ENCODE measurements at regions not wholly inside any gene's neighbourhood (a gene's known extent, or its start where the extent isn't known, plus 50 kb on each side); places are given as distances from the start of the nearest gene placed in this dataset.

GRCh38 chr12:115519359-115519758 lies 758.1 kb downstream of the MED13L start:
- no peaks in the 10 kb centered on the region for H3K9me2 ChIP-seq

More at GRCh38 chr12:115519359-115519758, 758.1 kb downstream of the MED13L start:
- no peaks in the 10 kb centered on the region for H3K36me3 ChIP-seq (replicated peaks in 1 of 2; ENCODE audit: control insufficient read depth in 1 of 2, insufficient read depth in 2 of 2, low read length in 1 of 2)
- TF ChIP-seq ZBTB33 (IDR thresholded peaks at IDR 0.05; ENCODE audit: borderline replicate concordance, low read depth) = no peak
- TF ChIP-seq, protein P1, sequence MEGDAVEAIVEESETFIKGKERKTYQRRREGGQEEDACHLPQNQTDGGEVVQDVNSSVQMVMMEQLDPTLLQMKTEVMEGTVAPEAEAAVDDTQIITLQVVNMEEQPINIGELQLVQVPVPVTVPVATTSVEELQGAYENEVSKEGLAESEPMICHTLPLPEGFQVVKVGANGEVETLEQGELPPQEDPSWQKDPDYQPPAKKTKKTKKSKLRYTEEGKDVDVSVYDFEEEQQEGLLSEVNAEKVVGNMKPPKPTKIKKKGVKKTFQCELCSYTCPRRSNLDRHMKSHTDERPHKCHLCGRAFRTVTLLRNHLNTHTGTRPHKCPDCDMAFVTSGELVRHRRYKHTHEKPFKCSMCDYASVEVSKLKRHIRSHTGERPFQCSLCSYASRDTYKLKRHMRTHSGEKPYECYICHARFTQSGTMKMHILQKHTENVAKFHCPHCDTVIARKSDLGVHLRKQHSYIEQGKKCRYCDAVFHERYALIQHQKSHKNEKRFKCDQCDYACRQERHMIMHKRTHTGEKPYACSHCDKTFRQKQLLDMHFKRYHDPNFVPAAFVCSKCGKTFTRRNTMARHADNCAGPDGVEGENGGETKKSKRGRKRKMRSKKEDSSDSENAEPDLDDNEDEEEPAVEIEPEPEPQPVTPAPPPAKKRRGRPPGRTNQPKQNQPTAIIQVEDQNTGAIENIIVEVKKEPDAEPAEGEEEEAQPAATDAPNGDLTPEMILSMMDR (IDR thresholded peaks at IDR 0.05) = no peak
- no peak for TF ChIP-seq FOXM1 (IDR thresholded peaks at IDR 0.05; ENCODE audit: low read depth)
- no peak for TF ChIP-seq RCOR1 (IDR thresholded peaks at IDR 0.05; ENCODE audit: low read length)
- TF ChIP-seq MAX (IDR thresholded peaks at IDR 0.05; ENCODE audit: low read depth) = no peak
- TF ChIP-seq JUND (IDR thresholded peaks at IDR 0.05) = no peak
- TF ChIP-seq NRF1 (IDR thresholded peaks at IDR 0.05; ENCODE audit: low read depth, low read length) = no peak
- no peak for TF ChIP-seq GABPA (IDR thresholded peaks at IDR 0.05; ENCODE audit: low read depth)
- TF ChIP-seq, protein P2, sequence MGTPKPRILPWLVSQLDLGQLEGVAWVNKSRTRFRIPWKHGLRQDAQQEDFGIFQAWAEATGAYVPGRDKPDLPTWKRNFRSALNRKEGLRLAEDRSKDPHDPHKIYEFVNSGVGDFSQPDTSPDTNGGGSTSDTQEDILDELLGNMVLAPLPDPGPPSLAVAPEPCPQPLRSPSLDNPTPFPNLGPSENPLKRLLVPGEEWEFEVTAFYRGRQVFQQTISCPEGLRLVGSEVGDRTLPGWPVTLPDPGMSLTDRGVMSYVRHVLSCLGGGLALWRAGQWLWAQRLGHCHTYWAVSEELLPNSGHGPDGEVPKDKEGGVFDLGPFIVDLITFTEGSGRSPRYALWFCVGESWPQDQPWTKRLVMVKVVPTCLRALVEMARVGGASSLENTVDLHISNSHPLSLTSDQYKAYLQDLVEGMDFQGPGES (IDR thresholded peaks at IDR 0.05; ENCODE audit: low read depth, low read length) = no peak
- TF ChIP-seq RAD21 (IDR thresholded peaks at IDR 0.05; ENCODE audit: low read length) = no peak
- TF ChIP-seq TCF12 (IDR thresholded peaks at IDR 0.05) = no peak
- TF ChIP-seq EP300 (IDR thresholded peaks at IDR 0.05; ENCODE audit: borderline replicate concordance in 1 of 2, low read depth in 1 of 2, low read length in 1 of 2) = no peak
- no peak for TF ChIP-seq CHD2 (IDR thresholded peaks at IDR 0.05; ENCODE audit: low read length, partially characterized antibody)
- TF ChIP-seq RFX5 (IDR thresholded peaks at IDR 0.05; ENCODE audit: low read length) = no peak
- TF ChIP-seq SIN3A (IDR thresholded peaks at IDR 0.05; ENCODE audit: borderline replicate concordance, low read depth, low read length) = no peak
- no peak for TF ChIP-seq TAF1 (IDR thresholded peaks at IDR 0.05; ENCODE audit: borderline replicate concordance, low read depth, low read length)
- H3K27ac ChIP-seq (ENCODE audit: low read depth in 2 of 2, low read length in 1 of 2) = no peak overlapping the region
- no peak overlapping the region for H3K4me2 ChIP-seq
- no peak overlapping the region for H3K9ac ChIP-seq
- DNase-seq = no peak
- H3K9me3 ChIP-seq = no peaks in the 10 kb centered on the region
- no peaks in the 10 kb centered on the region for H3K27me3 ChIP-seq (ENCODE audit: insufficient read depth)
- POLR2A ChIA-PET = no interaction called here
- no peaks in the 10 kb centered on the region for H4K20me1 ChIP-seq (ENCODE audit: insufficient read depth)
- no peak overlapping the region for H3K4me3 ChIP-seq (ENCODE audit: low read depth in 2 of 2, low read length in 1 of 2)
- no peaks in the 10 kb centered on the region for H3F3A ChIP-seq (replicated peaks; ENCODE audit: insufficient read depth)
- H2AFZ ChIP-seq (ENCODE audit: low read depth) = no peak overlapping the region
- 18% methylated on average over 1 of the region's 1 CpG for WGBS (ENCODE audit: low lambda C conversion rate)
- peaks cover 0 to 4% of the 10 kb centered on the region in 2 experiments; a peak in 1 of 4 replicates for H3K4me1 ChIP-seq (ENCODE audit: control insufficient read depth in 1 of 2, insufficient read depth in 2 of 2, low read depth in 1 of 2, low read length in 1 of 2)
- H3K79me2 ChIP-seq (ENCODE audit: insufficient read depth) = no peaks in the 10 kb centered on the region
- CTCF ChIA-PET = interaction anchor here (1.1 kb wide), 1 partner anchor 16 kb away, joined by 3 read pairs; no protein-coding TSS in a partner anchor

All from SK-N-SH (cell line).